Omental fat pad (tissue), 3 donors: ENCODE measurements at regions not wholly inside any gene's neighbourhood (a gene's known extent, or its start where the extent isn't known, plus 50 kb on each side); places are given as distances from the start of the nearest gene placed in this dataset.
"Not testable (repeated sequence)": the region's sequence is repeated elsewhere in the genome, so short reads cannot be mapped to it uniquely, and the experiment has no call there.

ENCODE experiments used
- ATAC-seq: fragments of 150-250 bp; one replicate; pipeline ENCODE4 v1.9.1; 2016; ENCODE audit warnings: mild to moderate bottlenecking, moderate library complexity; ENCODE audit not compliant: low FRiP score
- DNase-seq: peaks from one replicate; pipeline ENCODE4 v3.0.0-alpha.2; 2019; ENCODE audit warnings: low spot score
- CTCF ChIP-seq, 3 donors: fragments of 450-650 bp; IDR thresholded peaks; one replicate each; pipeline ENCODE4 v1.5.1; 2016 to 2017; ENCODE audit warnings: antibody characterized with exemption in 3 of 3, mild to moderate bottlenecking in 3 of 3, moderate library complexity in 2 of 3

GRCh38 chr7:10759120-10759519 is 214.6 kb upstream of the PHF14 start:
- TF ChIP-seq CTCF (IDR thresholded peaks at IDR 0.05) = no peak
- no peak for DNase-seq
- no peak for ATAC-seq

GRCh38 chr7:10767771-10768170 is 205.9 kb upstream of the PHF14 start:
- no peak for TF ChIP-seq CTCF (IDR thresholded peaks at IDR 0.05)
- ATAC-seq (no peak), DNase-seq (no peak)

GRCh38 chr7:10770176-10770575 is 203.5 kb upstream of the PHF14 start:
- no peak for DNase-seq
- no peak for TF ChIP-seq CTCF (IDR thresholded peaks at IDR 0.05)
- no peak for ATAC-seq

- no peak for TF ChIP-seq CTCF (IDR thresholded peaks at IDR 0.05)
- no peak for ATAC-seq
- no peak for DNase-seq
These were observed 200.2 kb upstream of the PHF14 start for GRCh38 chr7:10773430-10773829.

- no peak for TF ChIP-seq CTCF (IDR thresholded peaks at IDR 0.05)
These were observed 193.9 kb upstream of the PHF14 start for GRCh38 chr7:10779465-10780399.

GRCh38 chr7:10780400-10780747 is 193.3 kb upstream of the PHF14 start:
- no peak for ATAC-seq
- no peak for TF ChIP-seq CTCF (IDR thresholded peaks at IDR 0.05)
- no peak for DNase-seq

More at GRCh38 chr7:10779465-10780399, 193.9 kb upstream of the PHF14 start:
- ATAC-seq = no peak
- DNase-seq = no peak

GRCh38 chr7:10786976-10787375 is 186.7 kb upstream of the PHF14 start:
- ATAC-seq, DNase-seq: not testable (repeated sequence)
